Motor neuron (in vitro differentiated cells): ENCODE measurements at regions not wholly inside any gene's neighbourhood (a gene's known extent, or its start where the extent isn't known, plus 50 kb on each side); places are given as distances from the start of the nearest gene placed in this dataset.

Experiments
- ATAC-seq, 8 experiments: fragments of 200-7000 bp; cut with Tn5 transposase; replicated peaks in 6 of 8; 2 replicates each; pipeline ENCODE4 v1.8.0; 2021; ENCODE audit warnings: mild to moderate bottlenecking in 8 of 8, moderate library complexity in 8 of 8
- H3K27ac ChIP-seq, 2 donors: fragments of 250-450 bp; sonication (Bioruptor Pico); 2 replicates each; pipeline ENCODE4 v1.9.0; 2021; ENCODE audit warnings: antibody characterized with exemption in 2 of 2, mild to moderate bottlenecking in 2 of 2, moderate library complexity in 1 of 2
- H3K4me1 ChIP-seq, 2 donors: fragments of 250-450 bp; sonication (Bioruptor Pico); replicated peaks in 1 of 2; 2 replicates each; pipeline ENCODE4 v1.6.1; 2021; ENCODE audit warnings: antibody characterized with exemption in 2 of 2, mild to moderate bottlenecking in 2 of 2, moderate library complexity in 1 of 2
- H3K4me3 ChIP-seq, 5 donors: fragments of 250-450 bp; sonication (Bioruptor Pico); 2 replicates each; pipeline ENCODE4 v1.9.0; 2021; ENCODE audit warnings: antibody characterized with exemption in 5 of 5, mild to moderate bottlenecking in 5 of 5, moderate library complexity in 4 of 5
- WGBS, 10 experiments: fragments of 450-650 bp; shearing (Covaris generic); methylation state at CpG; one replicate each; pipeline ENCODE4 v1.0.0; 2022; 5-methylcytosine and 5-hydroxymethylcytosine counted together
- in situ Hi-C, 9 experiments: fragments of 400-800 bp; cut with MboI; loops; one replicate each; pipeline ENCODE4 v1.15.0; 2021; ENCODE audit warnings: low sequenced_read_pairs in 9 of 9, low pct_unique_long_range_greater_than_20kb in 2 of 9; ENCODE audit not compliant: unreplicated experiment in 9 of 9

DNA sequence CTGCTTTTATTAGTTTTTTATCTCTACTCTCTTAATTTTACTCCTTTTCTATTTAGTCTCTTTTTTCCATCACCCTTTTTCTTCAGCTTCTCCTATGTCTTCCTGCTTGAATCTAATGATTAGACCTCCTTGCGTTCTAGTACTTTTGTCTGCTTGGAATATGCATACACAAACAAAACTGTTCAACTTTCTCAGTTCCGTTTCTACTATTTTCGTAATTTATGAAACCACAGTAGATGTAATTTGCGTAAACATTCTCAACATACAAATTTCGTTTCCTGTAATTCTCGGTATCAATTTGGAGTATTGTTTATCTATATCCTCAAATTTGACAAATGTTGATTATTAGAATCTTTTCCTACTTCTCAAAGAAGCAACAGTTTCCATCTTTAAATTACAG lies 772.5 kb downstream of the USP25 start:
- no peak for ATAC-seq
- WGBS, 10 experiments = 79 to 100% (median 94%) methylated on average over 3 to 6 of the region's 6 CpGs
- H3K27ac ChIP-seq = no peak overlapping the region
- peaks cover 0 to 18% of the 10 kb centered on the region in 2 donors for H3K4me1 ChIP-seq
- in situ Hi-C loops = no loop called here
- H3K4me3 ChIP-seq = no peak overlapping the region

DNA sequence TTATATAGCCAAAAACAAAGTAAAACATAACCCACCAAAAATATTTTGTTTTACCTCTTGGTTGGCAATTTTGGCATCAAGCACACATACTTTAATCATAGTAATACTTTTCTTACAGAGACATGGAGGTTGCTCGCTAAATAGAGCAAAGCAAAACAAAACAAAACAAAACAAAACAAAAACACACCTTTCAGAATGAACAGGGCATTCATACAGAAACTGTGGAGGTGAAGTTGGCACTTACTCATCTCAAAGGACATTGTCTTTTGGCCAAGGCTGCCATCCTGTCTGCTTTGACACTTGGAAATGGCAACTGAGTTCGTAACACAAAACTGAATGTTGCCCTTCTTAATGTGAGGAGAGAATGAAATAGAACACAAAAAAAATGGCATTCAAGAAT lies 773.1 kb downstream of the USP25 start:
- 50 to 100% (median 100%) methylated on average over 1 to 2 of the region's 2 CpGs; no CpG with 5 or more reads in 3 of the 10 experiments for WGBS, 10 experiments
- in situ Hi-C loops = no loop called here
- H3K4me3 ChIP-seq = no peak overlapping the region
- peaks cover 0 to 18% of the 10 kb centered on the region in 2 donors for H3K4me1 ChIP-seq
- no peak overlapping the region for H3K27ac ChIP-seq
- ATAC-seq = no peak

DNA sequence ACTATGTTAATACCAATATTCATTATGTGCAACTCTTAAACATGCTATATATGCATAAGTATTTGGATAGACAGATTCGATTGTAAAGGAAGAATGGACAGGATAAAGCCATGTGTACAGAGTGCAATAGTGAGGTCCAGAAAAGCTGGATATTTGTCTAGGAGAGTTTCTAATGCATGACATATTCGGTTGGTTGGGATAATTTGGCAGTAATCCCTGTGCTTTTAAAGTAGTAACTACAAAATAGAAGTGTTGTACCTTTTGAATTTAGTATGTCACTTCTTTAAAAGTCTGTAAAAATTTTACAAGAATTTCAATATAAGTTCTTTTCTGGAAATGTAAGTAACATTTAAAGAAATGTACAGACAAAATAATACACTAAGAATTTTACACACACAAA lies 774.5 kb downstream of the USP25 start:
- H3K4me3 ChIP-seq = no peak overlapping the region
- ATAC-seq = no peak
- H3K27ac ChIP-seq = no peak overlapping the region
- 0 to 100% (median 62%) methylated on average over 1 to 2 of the region's 2 CpGs; no CpG with 5 or more reads in 2 of the 10 experiments for WGBS, 10 experiments
- in situ Hi-C loops = no loop called here
- H3K4me1 ChIP-seq = peaks cover 0 to 18% of the 10 kb centered on the region in 2 donors

DNA sequence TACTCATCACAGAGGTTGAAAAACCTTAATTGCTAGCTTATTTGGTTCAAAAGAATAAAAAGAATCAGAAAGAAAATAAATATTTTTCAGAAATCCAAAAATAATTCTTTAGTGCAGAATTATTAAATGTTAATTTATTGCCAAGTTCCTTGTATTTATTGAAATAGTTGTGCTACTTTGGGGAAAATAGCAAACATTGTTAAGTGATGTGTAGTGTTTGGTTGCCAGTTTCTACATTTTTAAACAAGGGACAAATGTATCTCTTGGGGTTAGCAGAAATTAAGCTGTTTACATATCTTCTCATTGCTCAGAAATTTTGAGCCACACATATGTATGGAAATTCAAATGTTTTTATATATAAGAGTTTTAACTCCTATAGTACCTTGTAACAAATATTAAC lies 775.0 kb downstream of the USP25 start:
- in situ Hi-C loops = no loop called here
- H3K4me1 ChIP-seq = peaks cover 0 to 18% of the 10 kb centered on the region in 2 donors
- no peak overlapping the region for H3K4me3 ChIP-seq
- no peak overlapping the region for H3K27ac ChIP-seq
- no peak for ATAC-seq

DNA sequence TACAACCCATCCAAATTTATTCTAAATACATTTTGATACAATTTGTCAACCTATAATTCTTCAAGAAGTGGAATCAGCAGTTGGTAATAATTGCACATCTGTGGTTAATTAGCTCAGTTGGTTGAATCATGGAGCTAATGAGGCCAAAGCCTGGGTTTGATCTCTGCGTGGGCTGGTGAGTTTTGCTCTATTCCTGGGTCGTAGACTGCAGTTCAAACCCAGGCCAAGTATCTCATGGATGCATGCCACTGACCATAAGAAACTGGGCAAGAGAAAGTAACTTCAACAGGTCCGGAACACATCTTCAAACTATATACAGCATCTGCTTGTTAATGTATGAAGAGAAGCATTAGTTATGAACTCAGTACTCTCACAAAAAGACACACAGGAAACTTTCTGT lies 779.7 kb downstream of the USP25 start:
- Histone ChIP-seq H3K4me3 (no peak overlapping the region), H3K27ac (no peak overlapping the region), H3K4me1 (peaks cover 0 to 18% of the 10 kb centered on the region in 2 donors)
- in situ Hi-C loops = no loop called here
- ATAC-seq = no peak
- WGBS, 10 experiments = 0 to 100% (median 92%) methylated on average over 1 to 3 of the region's 3 CpGs; no CpG with 5 or more reads in 2 of the 10 experiments

DNA sequence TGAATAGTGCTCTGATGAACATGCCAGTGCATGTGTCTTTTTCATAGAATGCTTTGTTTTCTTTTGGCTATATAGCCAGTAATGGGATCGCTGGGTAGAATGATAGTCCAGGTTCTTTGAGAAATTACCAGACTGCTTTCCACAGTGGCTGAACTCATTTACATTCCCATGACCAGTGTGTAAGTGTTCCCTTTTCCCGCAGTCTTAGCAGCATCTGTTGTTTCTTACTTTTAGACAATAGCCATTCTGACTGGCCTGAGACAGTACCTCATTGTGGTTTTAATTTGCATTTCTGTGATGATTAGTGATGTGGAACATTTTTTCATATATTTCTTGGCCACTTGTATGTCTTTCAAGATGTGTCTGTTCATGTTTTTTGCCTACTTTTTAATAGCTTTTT lies 784.5 kb downstream of the USP25 start:
- in situ Hi-C loops = no loop called here
- ATAC-seq = peak in 5 of 8 experiments; percentile 35 to 92 (median 80)
- 57 to 100% (median 80%) methylated on average over 1 to 2 of the region's 2 CpGs; no CpG with 5 or more reads in 4 of the 10 experiments for WGBS, 10 experiments
- Histone ChIP-seq H3K27ac (no peak overlapping the region), H3K4me1 (no peaks in the 10 kb centered on the region), H3K4me3 (no peak overlapping the region)

DNA sequence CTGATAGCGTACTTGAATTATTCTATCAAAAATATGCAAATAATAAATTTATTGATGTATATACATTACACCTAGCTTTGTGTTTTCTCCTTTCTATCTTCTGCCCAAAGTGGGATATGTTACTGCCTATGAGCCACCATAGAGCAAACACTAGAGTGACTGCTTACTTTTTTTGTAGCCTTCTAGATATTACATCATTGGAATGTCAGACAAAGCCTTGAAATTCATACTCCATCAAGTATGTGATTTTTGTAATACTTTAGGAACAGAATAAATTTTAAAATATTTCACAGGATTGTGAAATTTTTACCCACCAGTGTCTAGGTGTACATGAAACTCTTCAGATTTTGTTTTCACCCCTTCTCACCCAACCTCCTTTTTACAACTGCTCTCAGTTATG lies 787.6 kb downstream of the USP25 start:
- Histone ChIP-seq H3K4me3 (no peak overlapping the region), H3K27ac (no peak overlapping the region), H3K4me1 (no peaks in the 10 kb centered on the region)
- no peak for ATAC-seq
- in situ Hi-C loops = no loop called here
- WGBS, 10 experiments = 89 to 100% (median 100%) methylated on average over 1 of the region's 1 CpG; no CpG with 5 or more reads in 1 of the 10 experiments

DNA sequence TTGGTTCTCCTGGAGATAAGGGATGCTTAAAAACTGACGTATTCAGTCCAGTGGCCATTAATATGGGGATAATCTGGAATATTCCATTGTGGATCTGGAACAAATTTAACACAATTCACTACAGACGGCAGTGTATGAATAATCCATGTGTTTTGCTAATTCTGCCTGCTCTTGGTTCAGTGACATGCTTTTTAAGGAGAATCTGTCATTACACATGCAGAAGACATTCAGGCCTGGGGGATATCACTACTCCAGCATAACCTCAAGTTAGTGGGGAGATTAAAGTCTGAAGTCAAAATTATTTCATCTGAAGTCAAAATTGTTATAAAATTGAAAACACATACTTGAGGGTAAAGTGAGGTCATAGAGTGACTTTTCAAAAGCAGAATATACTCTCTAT lies 789.3 kb downstream of the USP25 start:
- H3K4me1 ChIP-seq = no peaks in the 10 kb centered on the region
- no peak overlapping the region for H3K27ac ChIP-seq
- 0 to 100% (median 88%) methylated on average over 1 to 2 of the region's 2 CpGs; no CpG with 5 or more reads in 1 of the 10 experiments for WGBS, 10 experiments
- no peak overlapping the region for H3K4me3 ChIP-seq
- in situ Hi-C loops = no loop called here
- ATAC-seq = peak in 2 of 8 experiments; percentile 25 to 32

DNA sequence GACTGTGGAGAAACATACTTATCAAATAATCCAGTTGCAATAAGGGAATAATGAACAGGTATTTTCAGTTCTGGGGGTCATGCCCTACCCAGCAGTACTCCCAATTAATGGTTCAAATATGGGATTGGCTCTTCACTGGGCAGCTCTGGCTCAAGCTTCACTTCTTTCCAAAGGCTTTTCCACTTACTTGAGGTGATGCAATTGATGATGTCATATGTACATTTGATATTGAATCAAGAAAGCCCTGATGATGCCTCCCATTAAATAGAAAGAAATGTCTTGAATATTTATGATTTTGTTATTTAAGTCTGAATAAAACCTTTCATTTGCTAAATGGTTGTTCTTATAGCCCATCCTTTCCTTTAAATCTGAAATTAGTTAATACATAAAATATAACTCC lies 789.9 kb downstream of the USP25 start:
- Histone ChIP-seq H3K4me3 (no peak overlapping the region), H3K27ac (no peak overlapping the region), H3K4me1 (no peaks in the 10 kb centered on the region)
- ATAC-seq = peak in 2 of 8 experiments; percentile 48 to 50
- in situ Hi-C loops = no loop called here

DNA sequence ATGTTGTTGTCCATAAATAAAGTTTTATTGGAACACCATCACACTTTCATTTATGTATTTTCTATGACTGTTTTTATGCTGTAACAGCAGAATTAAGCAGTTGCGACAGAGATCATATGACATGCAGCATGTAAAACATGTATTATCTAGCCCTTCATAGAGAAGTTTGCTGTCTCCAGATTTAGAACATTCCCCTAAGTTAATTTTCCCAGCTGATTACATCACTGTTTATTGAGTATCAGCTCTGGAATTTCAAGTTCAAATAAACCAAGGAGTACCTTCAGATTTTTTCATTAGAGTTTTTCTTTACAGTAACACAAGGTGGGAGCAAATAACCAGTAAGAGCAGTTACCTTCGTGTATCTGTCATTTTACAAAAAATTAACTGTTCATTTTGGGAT lies 792.8 kb downstream of the USP25 start:
- H3K4me3 ChIP-seq = no peak overlapping the region
- no peak overlapping the region for H3K27ac ChIP-seq
- H3K4me1 ChIP-seq = no peaks in the 10 kb centered on the region
- in situ Hi-C loops = no loop called here
- 50 to 100% (median 85%) methylated on average over 1 to 2 of the region's 2 CpGs for WGBS, 10 experiments
- no peak for ATAC-seq

DNA sequence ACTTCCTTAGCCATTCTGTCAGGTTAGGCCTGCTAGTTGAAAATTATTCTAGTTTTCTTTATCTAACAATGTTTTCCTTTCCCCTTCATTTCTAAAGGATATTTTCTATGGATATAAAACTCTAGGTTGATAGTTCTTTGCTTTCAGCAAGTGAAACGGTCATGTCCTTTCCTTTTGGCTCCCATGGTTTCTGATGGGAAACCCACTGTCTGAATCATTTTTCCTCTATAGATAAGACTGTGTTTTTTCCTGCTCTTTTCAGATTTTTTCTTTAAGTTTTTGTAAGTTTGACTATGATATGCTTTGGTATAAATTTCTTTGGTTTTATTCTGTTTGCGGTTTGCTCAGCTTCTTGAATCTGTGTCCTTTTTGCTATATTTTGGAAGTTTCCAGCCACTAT lies 800.9 kb downstream of the USP25 start:
- H3K4me3 ChIP-seq = no peak overlapping the region
- peaks cover 10 to 14% of the 10 kb centered on the region in 2 donors for H3K4me1 ChIP-seq
- no peak for ATAC-seq
- no peak overlapping the region for H3K27ac ChIP-seq
- 86 to 100% (median 95%) methylated on average over 1 to 2 of the region's 2 CpGs for WGBS, 10 experiments
- in situ Hi-C loops = no loop called here

DNA sequence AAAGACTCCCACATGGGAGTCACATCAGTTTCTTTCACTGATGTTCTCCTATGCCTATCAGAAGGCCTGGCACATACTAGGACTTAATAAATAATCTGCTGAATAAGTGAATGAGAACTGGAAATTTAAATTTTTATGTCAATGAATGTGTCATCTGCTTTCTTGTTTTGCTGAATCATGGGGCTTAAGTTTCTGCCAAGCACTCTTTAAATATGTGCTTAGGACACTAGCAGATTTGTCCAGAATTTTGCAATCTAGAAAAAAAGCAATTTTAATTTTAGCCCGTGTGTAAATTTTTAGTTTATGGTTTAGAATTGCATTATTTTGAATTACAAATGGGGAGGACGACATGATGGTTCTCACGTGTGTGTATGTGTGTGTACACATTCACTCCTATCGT lies 803.1 kb downstream of the USP25 start:
- WGBS, 10 experiments = 0 to 94% (median 76%) methylated on average over 1 to 4 of the region's 4 CpGs
- Histone ChIP-seq H3K4me1 (peaks cover 13 to 18% of the 10 kb centered on the region in 2 donors), H3K27ac (no peak overlapping the region), H3K4me3 (no peak overlapping the region)
- in situ Hi-C loops = no loop called here
- peak in 3 of 8 experiments; percentile 55 to 86 (median 83) for ATAC-seq

DNA sequence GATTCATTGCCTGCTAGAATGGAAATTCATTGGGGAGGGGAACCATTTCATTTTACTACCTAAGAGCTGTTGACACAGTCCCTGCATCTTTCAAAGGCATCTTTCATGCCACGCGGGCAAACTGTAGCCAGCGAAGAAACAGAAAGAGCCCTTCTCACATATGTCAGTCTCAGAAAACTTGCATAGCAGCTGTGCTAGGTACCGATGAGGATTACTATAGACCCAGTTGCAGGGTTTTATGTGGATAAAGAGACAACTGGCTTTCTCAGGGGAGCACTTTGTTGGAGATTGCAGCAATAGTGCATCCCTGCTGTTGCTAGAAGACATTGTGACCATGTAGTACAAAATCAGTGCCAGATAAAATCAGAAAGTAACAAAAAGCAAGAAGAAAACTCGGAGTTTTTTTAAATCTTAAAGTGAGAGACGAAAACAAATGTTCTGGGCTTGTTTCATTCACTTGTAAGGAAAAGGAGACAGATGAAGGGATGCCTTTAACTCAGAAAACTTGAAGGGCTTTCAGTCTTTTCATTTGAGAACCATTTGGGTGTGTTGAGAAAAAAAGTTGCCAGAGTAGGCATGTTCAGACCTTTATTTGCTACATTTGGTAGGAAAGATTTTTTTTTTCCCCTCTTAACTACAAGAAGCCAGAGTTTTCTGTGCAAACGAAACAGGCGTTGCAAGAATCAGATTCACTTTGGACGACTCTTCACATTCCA lies 804.1 kb downstream of the USP25 start:
- Histone ChIP-seq H3K4me3 (peak overlapping the region in 2 of 5 donors; percentile 3 to 8), H3K4me1 (peaks cover 13 to 18% of the 10 kb centered on the region in 2 donors), H3K27ac (peak overlapping the region in 1 of 2 donors; percentile 57)
- in situ Hi-C loops = no loop called here
- WGBS, 10 experiments = 6 to 80% (median 59%) methylated on average over 1 to 9 of the region's 9 CpGs
- peak in 7 of 8 experiments; percentile 13 to 62 (median 38) for ATAC-seq
